MCF 10A (cell line): ENCODE measurements at regions not wholly inside any gene's neighbourhood (a gene's known extent, or its start where the extent isn't known, plus 50 kb on each side); places are given as distances from the start of the nearest gene placed in this dataset.

Experiments
- BruUV-seq: library from RNA; stranded (reverse); fragments of 400-500 nt; replicated peaks from 2 replicates; lab custom pipeline; 2021; lab: Mats Ljungman, UMichigan
- CTCF ChIA-PET: fragments of 300-600 bp; sonication (Branson Sonifier 250); formaldehyde crosslinking; extraction: SDS; loops from one replicate; lab custom pipeline; 2021; ENCODE audit warnings: antibody characterized with exemption, inconsistent platforms; lab: Yijun Ruan, JAX
- POLR2A ChIA-PET: fragments of 300-600, 350-650 bp; sonication (Branson Sonifier 250); formaldehyde crosslinking; extraction: SDS; loops from one replicate; lab custom pipeline; 2020; ENCODE audit warnings: antibody characterized with exemption, inconsistent platforms; lab: Yijun Ruan, JAX
- DNase-seq: peaks from one replicate; pipeline ENCODE4 v3.0.0-alpha.2; 2018; ENCODE audit not compliant: unreplicated experiment
- H3K27ac Mint-ChIP-seq: one replicate; pipeline ENCODE4 v1.8.0; 2022; ENCODE audit warnings: mild to moderate bottlenecking, low read depth, mixed read lengths; ENCODE audit not compliant: unreplicated experiment
- H3K27me3 Mint-ChIP-seq: one replicate; pipeline ENCODE4 v1.8.0; 2022; ENCODE audit warnings: mixed read lengths; ENCODE audit not compliant: insufficient read depth, unreplicated experiment
- H3K36me3 Mint-ChIP-seq: one replicate; pipeline ENCODE4 v1.8.0; 2022; ENCODE audit warnings: mild to moderate bottlenecking, moderate library complexity, mixed read lengths; ENCODE audit not compliant: insufficient read depth, unreplicated experiment
- H3K4me1 Mint-ChIP-seq: one replicate; pipeline ENCODE4 v1.8.0; 2022; ENCODE audit warnings: mixed read lengths; ENCODE audit not compliant: insufficient read depth, unreplicated experiment
- H3K4me3 Mint-ChIP-seq: one replicate; pipeline ENCODE4 v1.8.0; 2022; ENCODE audit warnings: mild to moderate bottlenecking, moderate library complexity, mixed read lengths; ENCODE audit not compliant: unreplicated experiment
- H3K9me3 Mint-ChIP-seq: one replicate; pipeline ENCODE4 v1.8.0; 2022; ENCODE audit warnings: mixed read lengths; ENCODE audit not compliant: unreplicated experiment
- CTCF ChIP-seq: fragments of 200-600 bp; IDR thresholded peaks from one replicate; pipeline ENCODE4 v1.8.0; 2022; ENCODE audit warnings: antibody characterized with exemption, mild to moderate bottlenecking; ENCODE audit not compliant: unreplicated experiment
- intact Hi-C: fragments of 100-400 bp; cut with micrococcal nuclease; formaldehyde crosslinking; loops from 2 replicates; pipeline ENCODE4 v1.14.1; 2022

- Mint-ChIP-seq H3K36me3 (no peaks in the 10 kb centered on the region), H3K4me3 (no peak overlapping the region), H3K4me1 (no peaks in the 10 kb centered on the region), H3K9me3 (no peaks in the 10 kb centered on the region), H3K27me3 (peaks cover 82% of the 10 kb centered on the region), H3K27ac (no peak overlapping the region)
- intact Hi-C loops = no loop called here
- BruUV-seq = no TSS peak
- no peak for DNase-seq
- no peak for TF ChIP-seq CTCF
- ChIA-PET CTCF (no interaction called here), POLR2A (interaction anchor here (0.6 kb wide), 1 partner anchor 369 kb away, joined by 3 read pairs; no protein-coding TSS in a partner anchor)
Observed at GRCh38 chr3:14600075-14600474, 51.5 kb upstream of the CCDC174 start.

- Mint-ChIP-seq H3K9me3 (no peaks in the 10 kb centered on the region), H3K4me1 (no peaks in the 10 kb centered on the region), H3K4me3 (no peak overlapping the region), H3K27ac (no peak overlapping the region), H3K36me3 (no peaks in the 10 kb centered on the region), H3K27me3 (peaks cover 84% of the 10 kb centered on the region)
- no peak for DNase-seq
- no TSS peak for BruUV-seq
- POLR2A ChIA-PET = interaction anchor here (0.6 kb wide), 1 partner anchor 370 kb away, joined by 3 read pairs; no protein-coding TSS in a partner anchor
- no peak for TF ChIP-seq CTCF
- intact Hi-C loops = no loop called here
- CTCF ChIA-PET = no interaction called here
Observed at GRCh38 chr3:14600856-14601610, 50.5 kb upstream of the CCDC174 start.

GRCh38 chr3:14601692-14602005 lies 49.9 kb upstream of the CCDC174 start:
- no peak overlapping the region for H3K4me3 Mint-ChIP-seq
- no TSS peak for BruUV-seq
- no peaks in the 10 kb centered on the region for H3K4me1 Mint-ChIP-seq
- DNase-seq = no peak
- H3K36me3 Mint-ChIP-seq = no peaks in the 10 kb centered on the region
- no peak for TF ChIP-seq CTCF
- peaks cover 84% of the 10 kb centered on the region for H3K27me3 Mint-ChIP-seq
- no peak overlapping the region for H3K27ac Mint-ChIP-seq
- intact Hi-C loops = no loop called here
- POLR2A ChIA-PET = no interaction called here
- no peaks in the 10 kb centered on the region for H3K9me3 Mint-ChIP-seq
- CTCF ChIA-PET = no interaction called here
